HG03460 (cell line): ENCODE measurements at regions not wholly inside any gene's neighbourhood (a gene's known extent, or its start where the extent isn't known, plus 50 kb on each side); places are given as distances from the start of the nearest gene placed in this dataset.
"Not testable (repeated sequence)": the region's sequence is repeated elsewhere in the genome, so short reads cannot be mapped to it uniquely, and the experiment has no call there.

Experiments
- ATAC-seq: cut with Tn5 transposase; IDR thresholded peaks from one replicate; pipeline ENCODE4 v1.9.1; 2021; ENCODE audit not compliant: unreplicated experiment

GRCh38 chr4:28007693-28008092 is 1147.1 kb downstream of the STIM2 start:
- ATAC-seq, result no peak

DNA sequence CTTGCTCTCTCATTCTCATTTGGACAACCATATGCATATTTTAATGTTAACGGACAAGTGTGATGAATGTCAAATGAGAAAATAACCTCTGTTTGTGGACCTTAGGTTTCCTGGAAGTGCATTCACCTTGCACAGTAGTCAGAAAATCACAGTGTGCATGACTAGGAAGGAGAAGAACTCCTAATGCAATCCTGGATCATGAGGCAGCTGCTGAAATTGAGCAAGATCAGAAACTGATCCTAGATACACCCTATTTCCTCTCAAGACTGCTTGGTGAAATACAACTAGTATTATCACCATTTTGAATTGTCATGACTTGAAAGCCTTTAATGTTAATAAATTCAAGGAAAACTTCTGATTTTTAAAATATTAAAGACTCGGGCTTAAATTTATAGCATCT is 1148.9 kb downstream of the STIM2 start:
- ATAC-seq, result no peak

GRCh38 chr4:28010577-28011240 is 1150.1 kb downstream of the STIM2 start:
- ATAC-seq, result no peak

DNA sequence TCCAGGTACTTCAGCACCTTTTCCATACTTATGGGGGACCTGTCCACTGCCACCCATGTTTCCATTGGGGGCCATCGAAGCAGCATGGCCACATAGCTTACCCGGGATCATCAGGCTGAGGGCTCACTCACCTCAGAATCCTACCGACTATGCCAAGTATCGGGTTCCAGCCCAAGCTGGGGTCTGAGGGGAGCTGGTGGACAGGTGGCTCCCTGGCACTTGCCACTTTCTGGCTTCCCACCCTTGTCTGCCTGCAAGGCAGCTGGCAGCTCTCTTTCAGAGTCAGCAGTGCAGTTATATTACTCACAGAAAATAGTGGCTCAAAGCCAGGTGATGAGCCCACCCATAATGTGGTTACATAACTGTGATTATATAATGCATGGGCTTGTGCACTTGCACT is 1153.8 kb downstream of the STIM2 start:
- ATAC-seq, result no peak

GRCh38 chr4:28015996-28016395 is 1155.4 kb downstream of the STIM2 start:
- ATAC-seq, result no peak

DNA sequence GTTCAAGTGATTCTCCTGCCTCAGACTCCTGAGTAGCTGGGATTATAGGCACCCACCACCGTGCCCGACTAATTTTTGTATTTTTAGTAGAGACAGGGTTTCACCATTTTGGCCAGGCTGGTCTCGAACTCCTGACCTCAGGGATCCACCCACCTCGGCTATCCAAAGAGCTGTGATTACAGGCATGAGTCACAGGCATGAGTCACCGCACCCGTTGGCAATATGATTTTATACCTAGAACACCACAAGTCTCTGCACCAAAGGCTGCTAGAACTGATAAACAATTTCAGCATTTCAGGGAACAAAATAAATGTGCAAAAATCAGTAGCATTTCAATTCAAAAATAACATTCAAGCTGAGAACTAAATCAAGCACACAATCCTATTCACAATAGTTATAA is 1177.6 kb downstream of the STIM2 start:
- ATAC-seq, result not testable (repeated sequence)

DNA sequence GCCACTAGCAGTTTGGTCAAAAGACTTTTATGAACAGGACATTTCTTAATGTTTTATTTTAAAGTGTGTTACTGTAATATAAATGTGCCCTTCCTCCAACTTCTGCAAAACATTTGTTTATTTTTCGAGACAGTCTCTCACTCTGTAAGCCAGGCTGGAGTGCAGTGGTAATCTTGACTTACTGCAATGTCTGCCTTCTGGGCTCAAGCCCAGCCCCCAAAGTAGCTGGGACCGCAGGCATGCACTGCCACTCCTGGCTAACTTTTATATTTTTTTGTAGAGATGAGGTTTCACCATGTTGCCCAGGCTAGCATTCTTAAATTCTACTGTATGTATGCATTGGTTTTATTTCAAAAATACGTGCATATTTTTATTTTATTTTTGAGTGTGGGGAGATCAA is 1201.9 kb downstream of the STIM2 start:
- no peak for ATAC-seq

- ATAC-seq, result no peak
These were observed 1213.4 kb downstream of the STIM2 start for GRCh38 chr4:28073860-28074555.

DNA sequence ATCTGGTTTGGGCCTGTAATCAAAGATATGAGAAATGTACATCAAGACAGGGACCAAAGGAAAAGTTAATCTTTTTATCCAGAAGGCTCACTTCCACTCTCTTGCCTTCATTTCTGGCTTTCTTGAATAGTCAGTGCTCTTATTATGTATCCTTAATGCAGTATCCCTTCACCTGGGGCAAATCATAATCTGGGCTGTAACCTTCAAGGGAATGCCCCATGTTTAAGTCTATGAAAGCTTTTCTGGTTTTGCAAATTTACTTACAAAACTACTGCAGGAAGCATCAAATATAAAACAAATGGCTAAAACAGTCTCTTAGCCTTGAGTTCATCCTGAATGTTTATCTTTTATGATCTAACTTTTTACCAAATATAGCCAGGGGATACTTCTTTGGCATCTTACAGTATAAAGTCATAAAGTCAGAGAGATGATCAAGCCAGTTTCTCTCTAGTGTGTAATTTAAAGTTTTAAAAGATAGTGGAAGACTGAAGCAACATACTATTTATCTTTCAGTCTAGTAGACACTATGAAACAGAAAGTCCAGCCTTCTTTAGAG is 1214.8 kb downstream of the STIM2 start:
- no peak for ATAC-seq

DNA sequence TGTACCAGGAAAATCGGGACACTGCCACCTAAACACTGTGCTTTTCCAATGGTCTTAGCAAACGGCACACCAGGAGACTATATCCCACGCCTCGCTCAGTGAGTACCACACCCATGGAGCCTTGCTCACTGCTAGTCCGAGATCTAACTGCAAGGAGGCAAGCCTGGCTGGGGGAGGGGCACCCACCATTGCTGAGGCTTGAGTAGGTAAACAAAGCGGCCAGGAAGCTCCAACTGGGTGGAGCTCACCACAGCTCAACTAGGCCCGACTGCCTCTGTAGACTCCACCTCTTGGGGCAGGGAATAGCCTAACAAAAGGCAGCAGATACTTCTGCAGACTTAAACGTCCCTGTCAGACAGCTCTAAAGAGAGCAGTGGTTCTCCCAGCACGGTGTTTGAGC is 1216.6 kb downstream of the STIM2 start:
- not testable (repeated sequence) for ATAC-seq

DNA sequence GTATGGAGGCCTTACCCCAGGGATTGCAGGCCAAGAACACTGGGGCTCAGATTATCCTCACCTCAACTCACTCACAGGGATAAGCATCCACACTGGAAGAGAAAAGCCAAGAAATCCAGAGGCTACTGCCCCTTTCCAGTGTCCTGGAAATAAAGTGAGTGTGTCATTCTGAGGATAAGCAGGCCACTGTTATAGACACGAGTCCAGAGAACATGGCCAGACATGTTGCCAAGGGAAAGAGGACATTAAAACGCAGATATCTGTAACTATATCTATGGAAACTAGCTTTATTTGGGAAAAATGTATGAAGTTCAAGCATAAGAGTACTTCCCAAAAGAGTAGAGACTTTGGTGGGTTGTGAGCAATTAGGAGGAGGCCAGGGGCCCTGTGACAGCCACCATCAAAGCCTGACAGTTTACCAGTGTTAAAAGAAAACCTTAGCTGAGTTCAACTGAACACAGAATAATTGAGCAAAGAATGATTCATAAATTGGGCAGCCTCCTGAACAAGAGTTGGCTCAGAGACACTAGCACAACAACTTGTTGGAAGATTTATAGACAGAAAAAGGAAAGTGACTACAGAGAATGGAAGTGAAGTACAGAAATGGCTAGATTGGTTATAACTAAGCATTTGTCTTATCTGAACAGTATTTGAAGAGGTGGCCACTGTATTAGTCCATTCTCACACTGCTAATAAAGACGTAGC is 1222.2 kb downstream of the STIM2 start:
- no peak for ATAC-seq

GRCh38 chr4:28092610-28093009 is 1232.0 kb downstream of the STIM2 start:
- ATAC-seq, result no peak

DNA sequence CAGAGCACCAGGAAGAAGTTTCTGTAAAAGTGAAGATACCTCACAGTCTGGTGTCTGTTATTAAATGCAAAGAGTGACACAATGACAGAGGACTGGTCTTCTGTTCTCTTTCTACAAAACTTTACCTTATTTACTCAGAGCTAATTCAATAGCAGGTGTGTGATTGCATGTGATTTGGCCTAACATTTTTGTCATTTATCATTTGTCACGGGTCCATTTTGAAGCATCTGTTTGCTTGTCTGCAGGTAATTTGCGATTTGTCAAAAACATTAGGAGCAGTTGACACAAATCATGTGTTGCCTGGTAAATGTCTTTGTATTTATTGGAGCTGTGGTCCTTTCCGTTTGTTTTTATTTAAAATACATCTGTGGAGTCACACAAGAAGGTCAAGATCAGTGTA is 1232.4 kb downstream of the STIM2 start:
- ATAC-seq, result no peak

DNA sequence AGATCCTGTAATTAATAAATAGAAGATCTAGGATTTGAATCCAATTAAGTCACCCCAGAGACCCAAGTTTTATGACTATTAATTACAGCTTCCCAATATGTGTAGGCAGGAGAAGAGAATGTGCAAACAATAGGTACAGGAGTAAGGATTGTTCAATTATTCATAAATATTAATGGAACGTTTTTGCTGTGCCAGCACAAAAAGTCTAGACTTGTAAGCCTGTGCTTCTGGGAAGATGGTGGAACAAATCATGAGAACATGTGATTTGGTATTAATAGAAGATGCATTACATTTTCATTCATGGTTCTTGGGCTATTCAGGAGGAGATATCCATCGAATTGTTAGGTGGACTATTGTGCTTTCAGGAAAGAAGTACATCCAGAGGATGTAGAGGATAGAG is 1240.9 kb downstream of the STIM2 start:
- no peak for ATAC-seq

DNA sequence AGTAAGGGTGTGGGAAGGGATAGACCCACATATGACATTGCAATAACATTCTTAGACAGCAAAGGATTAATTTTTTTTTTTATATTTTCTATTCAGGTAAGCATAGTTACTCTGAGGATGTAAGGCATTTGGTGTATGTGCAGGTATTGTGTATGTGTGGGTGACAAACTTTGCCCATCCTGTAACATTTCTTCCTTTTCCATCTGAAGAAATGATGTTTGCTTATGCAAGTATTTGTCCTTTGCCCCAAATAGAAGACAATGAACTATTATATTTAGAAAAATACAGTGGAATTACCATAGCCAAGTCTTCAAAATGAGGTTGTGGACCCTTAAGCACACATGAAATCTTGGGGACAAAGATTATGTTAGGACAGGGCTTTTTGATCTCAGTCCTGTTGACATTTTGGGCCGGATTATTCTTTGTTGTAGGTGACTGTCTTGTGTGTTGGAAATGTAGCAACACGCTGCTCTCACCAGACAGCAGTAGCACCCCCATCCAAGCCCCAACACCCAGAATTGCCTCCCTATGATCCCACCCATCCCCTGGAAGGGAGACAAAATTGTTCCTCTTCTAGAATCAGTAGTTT is 1244.7 kb downstream of the STIM2 start:
- no peak for ATAC-seq

DNA sequence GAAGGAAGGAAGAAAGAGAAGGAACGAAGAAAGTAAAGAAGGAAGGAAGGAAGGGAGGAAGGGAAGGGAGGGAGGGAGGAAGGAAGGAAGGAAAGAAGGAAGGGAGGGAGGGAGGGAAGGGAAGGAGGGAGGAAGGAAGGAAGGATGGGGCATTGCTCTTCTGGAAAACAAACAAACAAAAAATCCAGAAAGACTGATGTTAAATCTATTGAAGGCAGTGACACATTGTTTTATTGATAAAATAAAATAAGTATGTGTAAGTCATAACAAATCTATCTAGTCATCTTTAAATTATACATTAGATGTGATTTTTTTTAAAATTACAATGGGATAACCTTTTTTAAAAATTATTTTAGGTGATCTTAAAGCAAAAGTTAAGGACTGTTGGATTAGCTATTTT is 1245.5 kb downstream of the STIM2 start:
- ATAC-seq, result no peak

DNA sequence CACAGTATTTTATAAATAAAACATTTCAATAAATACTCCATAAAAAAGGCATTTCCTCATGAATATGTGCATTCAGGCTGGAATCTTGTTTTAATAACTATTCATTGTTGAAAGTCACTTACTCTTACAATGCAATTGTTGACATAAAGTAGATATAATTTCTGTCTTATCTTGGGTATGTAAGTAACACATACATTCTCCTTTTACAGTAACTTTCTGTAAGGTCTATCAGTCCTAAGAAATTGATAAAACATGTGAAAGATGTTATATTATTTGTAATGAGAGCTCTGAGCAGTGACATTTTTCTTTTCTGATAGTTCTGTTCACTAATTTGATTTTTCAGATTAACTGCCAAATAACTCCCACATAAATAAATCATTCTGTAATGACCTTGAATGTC is 1249.2 kb downstream of the STIM2 start:
- ATAC-seq, result no peak

DNA sequence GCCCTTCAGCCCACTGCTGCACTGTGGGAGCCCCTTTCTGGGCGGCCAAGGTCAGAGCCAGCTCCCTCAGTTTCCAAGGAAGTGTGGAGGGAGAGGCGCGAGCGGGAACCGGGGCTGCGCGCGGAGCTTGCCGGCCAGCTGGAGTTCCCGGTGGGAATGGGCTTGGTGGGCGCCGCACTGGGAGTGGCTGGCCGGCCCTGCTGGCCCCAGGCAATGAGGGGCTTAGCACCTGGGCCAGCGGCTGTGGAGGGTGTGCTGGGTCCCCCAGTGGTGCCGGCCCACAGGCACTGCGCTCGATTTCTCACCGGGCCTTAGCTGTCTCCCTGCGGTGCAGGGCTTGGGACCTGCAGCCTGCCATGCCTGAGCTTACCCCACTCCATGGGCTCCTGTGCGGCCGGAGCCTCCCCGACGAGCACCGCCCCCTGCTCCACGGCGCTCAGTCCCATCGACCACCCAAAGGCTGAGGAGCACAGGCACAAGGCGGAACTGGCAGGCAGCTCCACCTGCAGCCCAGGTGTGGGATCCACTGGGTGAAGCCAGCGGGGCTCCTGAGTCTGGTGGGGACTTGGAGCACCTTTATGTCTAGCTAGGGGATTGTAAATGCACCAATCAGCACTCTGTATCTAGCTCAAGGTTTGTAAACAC is 1252.2 kb downstream of the STIM2 start:
- not testable (repeated sequence) for ATAC-seq

- not testable (repeated sequence) for ATAC-seq
These were observed 1252.9 kb downstream of the STIM2 start for GRCh38 chr4:28113586-28113985.

- not testable (repeated sequence) for ATAC-seq
These were observed 1256.0 kb downstream of the STIM2 start for GRCh38 chr4:28116526-28117083.
